Activated naive CD8-positive, alpha-beta T cell treated with anti-CD3 and anti-CD28 coated beads for 36 hours (primary cell): ENCODE measurements at regions not wholly inside any gene's neighbourhood (a gene's known extent, or its start where the extent isn't known, plus 50 kb on each side); places are given as distances from the start of the nearest gene placed in this dataset.
"Not testable (repeated sequence)": the region's sequence is repeated elsewhere in the genome, so short reads cannot be mapped to it uniquely, and the experiment has no call there.

Source experiments
- DNase-seq: peaks from one replicate; pipeline ENCODE4 v3.0.0; 2021
- H3K27ac Mint-ChIP-seq: one replicate; pipeline ENCODE4 v1.8.0; 2022; ENCODE audit warnings: mild to moderate bottlenecking, moderate library complexity, mixed read lengths
- H3K27me3 Mint-ChIP-seq: one replicate; pipeline ENCODE4 v1.8.0; 2022; ENCODE audit warnings: mild to moderate bottlenecking, mixed read lengths
- H3K36me3 Mint-ChIP-seq: one replicate; pipeline ENCODE4 v1.8.0; 2021; ENCODE audit warnings: mild to moderate bottlenecking, mixed read lengths
- H3K4me1 Mint-ChIP-seq: one replicate; pipeline ENCODE4 v1.8.0; 2021; ENCODE audit warnings: mixed read lengths
- H3K4me3 Mint-ChIP-seq: one replicate; pipeline ENCODE4 v1.8.0; 2022; ENCODE audit warnings: mild to moderate bottlenecking, moderate library complexity, mixed read lengths
- H3K9me3 Mint-ChIP-seq: one replicate; pipeline ENCODE4 v1.8.0; 2022; ENCODE audit warnings: mixed read lengths

GRCh38 chr19:34082289-34083077, 89.8 kb upstream of the LSM14A start:
- H3K27ac Mint-ChIP-seq: no peak overlapping the region
- no peak for DNase-seq
- H3K9me3 Mint-ChIP-seq: peaks cover 2% of the 10 kb centered on the region
- H3K27me3 Mint-ChIP-seq: peaks cover 16% of the 10 kb centered on the region
- H3K4me3 Mint-ChIP-seq: no peak overlapping the region
- no peaks in the 10 kb centered on the region for H3K36me3 Mint-ChIP-seq
- no peaks in the 10 kb centered on the region for H3K4me1 Mint-ChIP-seq

GRCh38 chr19:34084396-34085145, 87.7 kb upstream of the LSM14A start:
- Mint-ChIP-seq H3K27me3 (peaks cover 16% of the 10 kb centered on the region), H3K4me3 (no peak overlapping the region), H3K9me3 (peaks cover 2% of the 10 kb centered on the region), H3K27ac (no peak overlapping the region), H3K4me1 (no peaks in the 10 kb centered on the region), H3K36me3 (no peaks in the 10 kb centered on the region)
- DNase-seq: no peak

DNA sequence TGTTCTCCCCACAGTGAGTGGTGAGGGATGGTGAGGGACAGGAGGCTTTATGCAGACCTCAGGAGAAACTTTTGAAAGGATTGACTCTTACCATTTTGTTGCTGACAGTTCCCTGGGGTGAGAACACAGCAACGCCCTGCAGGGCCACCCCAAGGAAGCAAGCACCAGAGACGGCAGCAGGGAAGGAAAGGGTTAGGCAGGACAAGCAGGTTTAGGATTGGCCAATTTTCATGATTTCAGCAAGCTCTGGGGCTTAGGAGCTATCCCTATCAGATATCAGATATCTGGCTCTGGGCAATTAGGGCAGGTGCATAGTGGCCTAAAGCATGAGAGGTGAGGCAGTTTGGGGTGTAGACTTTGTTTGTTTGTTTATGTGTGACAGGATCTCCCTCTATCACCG, 87.0 kb upstream of the LSM14A start:
- no peaks in the 10 kb centered on the region for H3K4me1 Mint-ChIP-seq
- H3K4me3 Mint-ChIP-seq: no peak overlapping the region
- H3K27ac Mint-ChIP-seq: no peak overlapping the region
- DNase-seq: no peak
- peaks cover 16% of the 10 kb centered on the region for H3K27me3 Mint-ChIP-seq
- H3K36me3 Mint-ChIP-seq: no peaks in the 10 kb centered on the region
- peaks cover 2% of the 10 kb centered on the region for H3K9me3 Mint-ChIP-seq

DNA sequence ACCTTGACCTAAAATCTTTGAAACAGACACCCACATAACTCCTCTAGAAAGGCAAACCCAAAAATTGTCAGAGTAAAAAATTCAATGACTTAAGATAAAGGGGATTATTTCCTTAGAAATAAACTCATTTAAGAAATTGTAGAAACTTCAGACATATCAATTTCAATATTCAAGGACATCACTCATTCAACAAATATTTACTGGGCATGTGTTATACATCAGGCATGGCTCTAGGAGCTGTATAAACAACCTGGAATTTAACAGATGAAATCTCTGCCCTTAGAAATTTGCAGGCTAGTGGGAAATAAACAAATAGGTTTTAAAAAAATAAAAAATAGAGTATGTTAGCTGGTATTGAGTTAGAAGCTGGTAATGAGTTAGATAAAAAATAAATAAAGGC, 84.0 kb upstream of the LSM14A start:
- no peak overlapping the region for H3K4me3 Mint-ChIP-seq
- peaks cover 5% of the 10 kb centered on the region for H3K27me3 Mint-ChIP-seq
- DNase-seq: no peak
- peaks cover 2% of the 10 kb centered on the region for H3K9me3 Mint-ChIP-seq
- H3K4me1 Mint-ChIP-seq: no peaks in the 10 kb centered on the region
- H3K36me3 Mint-ChIP-seq: no peaks in the 10 kb centered on the region
- no peak overlapping the region for H3K27ac Mint-ChIP-seq

DNA sequence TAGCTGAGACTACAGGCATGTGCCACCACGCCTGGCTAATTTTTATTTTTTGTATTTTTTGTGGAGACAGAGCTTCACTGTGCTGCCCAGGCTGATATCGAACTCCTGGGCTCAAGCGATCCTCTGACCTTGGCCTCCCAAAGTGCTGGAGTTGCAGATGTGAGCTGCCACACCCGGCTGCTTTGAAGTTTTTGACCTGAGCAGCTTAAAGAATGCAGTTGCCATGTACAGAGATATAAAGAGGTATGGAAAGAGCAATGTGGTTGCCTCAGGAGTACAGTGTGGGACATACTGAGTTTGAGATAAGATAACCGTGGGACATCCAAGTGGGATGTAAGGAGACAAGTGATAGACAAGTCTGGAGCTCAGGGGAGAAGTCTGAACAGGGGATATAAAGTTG, 82.7 kb upstream of the LSM14A start:
- Mint-ChIP-seq H3K4me1 (no peaks in the 10 kb centered on the region), H3K9me3 (peaks cover 2% of the 10 kb centered on the region), H3K27ac (no peak overlapping the region), H3K4me3 (no peak overlapping the region), H3K27me3 (peaks cover 5% of the 10 kb centered on the region), H3K36me3 (no peaks in the 10 kb centered on the region)
- no peak for DNase-seq

- H3K4me3 Mint-ChIP-seq: no peak overlapping the region
- DNase-seq: no peak
- no peaks in the 10 kb centered on the region for H3K36me3 Mint-ChIP-seq
- H3K9me3 Mint-ChIP-seq: no peaks in the 10 kb centered on the region
- no peak overlapping the region for H3K27ac Mint-ChIP-seq
- H3K4me1 Mint-ChIP-seq: no peaks in the 10 kb centered on the region
- H3K27me3 Mint-ChIP-seq: peaks cover 22% of the 10 kb centered on the region
Observed at GRCh38 chr19:34094960-34095359, 77.3 kb upstream of the LSM14A start.

DNA sequence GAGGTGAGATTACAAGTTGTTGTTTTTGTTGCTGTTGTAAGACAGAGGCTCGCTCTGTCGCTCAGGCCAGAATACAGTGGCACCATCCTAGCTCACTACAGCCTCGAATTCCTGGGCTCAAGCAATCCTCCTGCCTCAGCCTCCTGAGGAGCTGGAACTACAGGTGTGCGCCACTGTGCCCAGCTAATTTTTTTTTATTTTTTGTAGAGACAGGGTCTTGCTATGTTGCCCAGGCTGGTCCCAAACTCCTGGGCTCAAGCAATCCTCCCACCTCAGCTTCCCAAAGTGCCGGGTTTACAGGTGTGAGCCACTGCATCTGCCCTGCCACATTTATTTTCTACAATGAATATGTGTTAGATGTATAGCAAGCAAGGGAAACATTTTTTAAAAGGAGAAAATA, 76.9 kb upstream of the LSM14A start:
- H3K4me1 Mint-ChIP-seq, H3K4me3 Mint-ChIP-seq, H3K36me3 Mint-ChIP-seq, DNase-seq, H3K9me3 Mint-ChIP-seq, H3K27ac Mint-ChIP-seq: not testable (repeated sequence)
- peaks cover 22% of the 10 kb centered on the region for H3K27me3 Mint-ChIP-seq

DNA sequence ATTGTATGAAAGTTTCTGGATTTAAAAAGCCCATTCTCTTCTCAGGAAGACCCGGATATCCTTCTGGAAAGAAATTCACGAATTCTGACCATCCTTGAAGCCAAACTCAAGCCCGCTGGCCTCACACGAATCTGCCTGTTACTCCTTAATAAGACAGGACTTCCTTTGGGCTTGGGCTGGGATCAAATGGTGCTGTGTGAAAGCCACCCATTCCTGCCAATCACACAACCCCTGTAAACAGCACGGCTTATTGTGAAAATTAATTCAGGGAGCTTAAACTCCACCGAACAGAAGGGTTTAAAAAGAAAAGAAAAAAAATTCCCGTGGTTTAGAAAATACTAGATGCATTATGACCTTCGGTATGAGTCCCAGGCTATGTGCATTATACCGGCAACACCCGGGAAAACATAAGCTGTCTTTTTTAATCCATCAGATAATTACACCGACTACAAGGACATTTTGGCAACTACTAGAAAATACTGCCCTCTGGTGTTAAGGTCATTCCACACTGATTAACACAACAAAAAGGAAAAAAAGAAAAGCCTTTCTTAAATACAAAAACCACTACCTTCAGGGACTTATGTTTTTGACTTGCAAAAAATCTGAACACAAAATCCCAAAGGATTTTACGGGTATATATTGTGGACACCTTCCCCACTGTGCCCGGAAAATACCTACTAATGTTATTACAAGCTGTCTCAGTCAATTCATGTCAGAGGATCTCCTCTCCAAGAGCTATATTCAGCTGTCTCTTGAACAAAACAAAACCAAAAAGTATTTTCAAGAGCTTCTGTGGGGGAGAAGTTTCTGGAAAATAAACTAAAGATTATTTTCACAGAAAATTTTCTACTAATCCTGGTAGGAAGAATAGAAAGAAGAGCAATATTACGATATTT, 76.0 kb upstream of the LSM14A start:
- peaks cover 22% of the 10 kb centered on the region for H3K27me3 Mint-ChIP-seq

DNA sequence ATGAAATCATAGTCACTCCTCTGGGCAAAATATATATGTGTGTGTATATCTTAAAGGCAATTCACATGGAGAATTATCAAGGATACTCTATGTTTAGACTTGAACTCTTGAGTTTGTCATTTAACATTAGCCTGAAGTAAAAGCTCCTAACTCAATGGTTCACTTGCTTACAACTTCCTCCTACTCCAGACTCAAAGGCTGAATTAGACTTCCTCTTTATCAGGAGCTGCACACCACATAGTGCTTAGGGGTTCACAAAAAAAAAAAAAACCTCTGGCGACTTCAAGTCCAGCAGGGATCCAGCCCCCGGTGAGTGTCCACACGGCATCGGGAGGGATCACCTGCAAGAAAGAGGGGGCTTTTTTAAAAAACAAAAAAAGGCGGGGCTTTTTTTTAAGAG, 68.2 kb upstream of the LSM14A start:
- H3K4me1 Mint-ChIP-seq: peaks cover 5% of the 10 kb centered on the region
- H3K27ac Mint-ChIP-seq: no peak overlapping the region
- no peak overlapping the region for H3K4me3 Mint-ChIP-seq
- no peaks in the 10 kb centered on the region for H3K36me3 Mint-ChIP-seq
- H3K27me3 Mint-ChIP-seq: peaks cover 12% of the 10 kb centered on the region
- DNase-seq: no peak
- H3K9me3 Mint-ChIP-seq: no peaks in the 10 kb centered on the region

More for the DNA sequence above, 76.0 kb upstream of the LSM14A start:
- Mint-ChIP-seq H3K4me3 (no peak overlapping the region), H3K36me3 (no peaks in the 10 kb centered on the region), H3K9me3 (no peaks in the 10 kb centered on the region), H3K27ac (no peak overlapping the region), H3K4me1 (no peaks in the 10 kb centered on the region)
- no peak for DNase-seq

GRCh38 chr19:34104557-34104956, 67.7 kb upstream of the LSM14A start:
- H3K36me3 Mint-ChIP-seq: no peaks in the 10 kb centered on the region
- H3K9me3 Mint-ChIP-seq: no peaks in the 10 kb centered on the region
- peaks cover 12% of the 10 kb centered on the region for H3K27me3 Mint-ChIP-seq
- H3K4me1 Mint-ChIP-seq: peaks cover 5% of the 10 kb centered on the region
- no peak overlapping the region for H3K27ac Mint-ChIP-seq
- no peak overlapping the region for H3K4me3 Mint-ChIP-seq
- no peak for DNase-seq

GRCh38 chr19:34109596-34109995, 62.7 kb upstream of the LSM14A start:
- Mint-ChIP-seq H3K9me3 (no peaks in the 10 kb centered on the region), H3K36me3 (no peaks in the 10 kb centered on the region), H3K27ac (no peak overlapping the region), H3K4me1 (no peaks in the 10 kb centered on the region), H3K4me3 (no peak overlapping the region), H3K27me3 (peaks cover 4% of the 10 kb centered on the region)
- DNase-seq: no peak

GRCh38 chr19:34118879-34119748, 53.2 kb upstream of the LSM14A start:
- Mint-ChIP-seq H3K27ac (no peak overlapping the region), H3K4me3 (no peak overlapping the region), H3K4me1 (peaks cover 18% of the 10 kb centered on the region), H3K36me3 (no peaks in the 10 kb centered on the region), H3K27me3 (no peaks in the 10 kb centered on the region), H3K9me3 (no peaks in the 10 kb centered on the region)
- no peak for DNase-seq

- H3K36me3 Mint-ChIP-seq: no peaks in the 10 kb centered on the region
- no peak for DNase-seq
Observed at GRCh38 chr19:34120141-34120540, 52.2 kb upstream of the LSM14A start.

GRCh38 chr19:34120846-34121639, 51.3 kb upstream of the LSM14A start:
- no peak overlapping the region for H3K27ac Mint-ChIP-seq
- no peaks in the 10 kb centered on the region for H3K27me3 Mint-ChIP-seq
- H3K36me3 Mint-ChIP-seq: no peaks in the 10 kb centered on the region
- no peaks in the 10 kb centered on the region for H3K9me3 Mint-ChIP-seq
- DNase-seq: peak; percentile 54
- peaks cover 18% of the 10 kb centered on the region for H3K4me1 Mint-ChIP-seq
- H3K4me3 Mint-ChIP-seq: no peak overlapping the region

More at GRCh38 chr19:34120141-34120540, 52.2 kb upstream of the LSM14A start:
- H3K4me3 Mint-ChIP-seq: no peak overlapping the region
- no peak overlapping the region for H3K27ac Mint-ChIP-seq
- no peaks in the 10 kb centered on the region for H3K9me3 Mint-ChIP-seq
- no peaks in the 10 kb centered on the region for H3K27me3 Mint-ChIP-seq
- peaks cover 18% of the 10 kb centered on the region for H3K4me1 Mint-ChIP-seq
